Stimulated activated naive B cell treated with anti-CD40 and anti-IgM and Interleukin-4, amounts not matched to agents 10 μg/mL and 1 μg/mL and 100 μg/mL, for 72 hours (primary cell): ENCODE measurements at regions not wholly inside any gene's neighbourhood (a gene's known extent, or its start where the extent isn't known, plus 50 kb on each side); places are given as distances from the start of the nearest gene placed in this dataset.

Source experiments
- ATAC-seq, 2 donors: fragments of 150-1000 bp; cut with Tn5 transposase; replicated peaks; 2 replicates each; pipeline ENCODE4 v1.10.0; 2021; ENCODE audit warnings: moderate library complexity in 1 of 2
- DNase-seq: peaks from one replicate; pipeline ENCODE4 v3.0.0; 2021
- H3K27ac Mint-ChIP-seq: one replicate; pipeline ENCODE4 v1.8.0; 2022; ENCODE audit warnings: mild to moderate bottlenecking, mixed read lengths
- H3K27me3 Mint-ChIP-seq, 2 donors: one replicate each; pipeline ENCODE4 v1.8.0; 2022; ENCODE audit warnings: mixed read lengths in 2 of 2
- H3K36me3 Mint-ChIP-seq, 2 donors: one replicate each; pipeline ENCODE4 v1.8.0; 2022; ENCODE audit warnings: mixed read lengths in 2 of 2, mild to moderate bottlenecking in 1 of 2
- H3K4me1 Mint-ChIP-seq, 2 donors: one replicate each; pipeline ENCODE4 v1.8.0; 2022; ENCODE audit warnings: mixed read lengths in 2 of 2, mild to moderate bottlenecking in 1 of 2
- H3K4me3 Mint-ChIP-seq, 2 donors: one replicate each; pipeline ENCODE4 v1.8.0; 2022; ENCODE audit warnings: mild to moderate bottlenecking in 2 of 2, mixed read lengths in 2 of 2, moderate library complexity in 1 of 2
- H3K9me3 Mint-ChIP-seq, 2 donors: one replicate each; pipeline ENCODE4 v1.8.0; 2022; ENCODE audit warnings: mixed read lengths in 2 of 2, mild to moderate bottlenecking in 1 of 2

GRCh38 chr4:129167640-129168260 is 71.8 kb downstream of the C4orf33 start:
- H3K9me3 Mint-ChIP-seq: peaks cover 0 to 1% of the 10 kb centered on the region in 2 donors
- ATAC-seq: no peak
- no peaks in the 10 kb centered on the region for H3K36me3 Mint-ChIP-seq
- no peaks in the 10 kb centered on the region for H3K4me1 Mint-ChIP-seq
- H3K4me3 Mint-ChIP-seq: no peak overlapping the region
- H3K27ac Mint-ChIP-seq: no peak overlapping the region
- peaks cover 0 to 5% of the 10 kb centered on the region in 2 donors for H3K27me3 Mint-ChIP-seq
- no peak for DNase-seq

- peaks cover 0 to 1% of the 10 kb centered on the region in 2 donors for H3K9me3 Mint-ChIP-seq
- no peak overlapping the region for H3K27ac Mint-ChIP-seq
- no peaks in the 10 kb centered on the region for H3K36me3 Mint-ChIP-seq
- DNase-seq (no peak), ATAC-seq (no peak)
- no peaks in the 10 kb centered on the region for H3K4me1 Mint-ChIP-seq
- peaks cover 6 to 13% of the 10 kb centered on the region in 2 donors for H3K27me3 Mint-ChIP-seq
- H3K4me3 Mint-ChIP-seq: no peak overlapping the region
These were observed 76.2 kb downstream of the C4orf33 start for GRCh38 chr4:129172181-129172580.

DNA sequence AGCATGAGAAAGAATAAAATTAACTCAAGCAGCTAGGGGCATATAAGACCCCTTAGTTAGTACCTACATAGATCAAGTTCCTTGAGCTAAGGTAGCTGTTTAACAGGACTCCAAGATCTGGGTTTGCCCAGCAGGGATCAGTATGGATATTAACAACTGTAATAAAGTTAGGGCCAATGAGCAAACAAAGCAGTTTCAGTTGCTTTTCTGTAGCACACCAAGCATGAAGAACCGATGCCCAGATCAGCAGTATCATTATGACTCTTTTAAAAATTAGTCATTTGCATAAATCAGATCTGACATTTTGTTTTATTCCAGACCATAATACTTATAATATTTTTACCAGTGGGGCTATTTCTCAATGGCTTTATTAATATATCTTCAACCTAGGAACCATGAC is 80.9 kb downstream of the C4orf33 start:
- Mint-ChIP-seq H3K27me3 (peaks cover 6 to 8% of the 10 kb centered on the region in 2 donors), H3K36me3 (no peaks in the 10 kb centered on the region), H3K27ac (no peak overlapping the region), H3K4me1 (no peaks in the 10 kb centered on the region), H3K4me3 (no peak overlapping the region), H3K9me3 (peaks cover 0 to 1% of the 10 kb centered on the region in 2 donors)
- DNase-seq (no peak), ATAC-seq (no peak)

GRCh38 chr4:129179276-129179675 is 83.3 kb downstream of the C4orf33 start:
- Mint-ChIP-seq H3K4me1 (no peaks in the 10 kb centered on the region), H3K9me3 (peaks cover 0 to 6% of the 10 kb centered on the region in 2 donors), H3K27me3 (peaks cover 0 to 8% of the 10 kb centered on the region in 2 donors), H3K36me3 (no peaks in the 10 kb centered on the region), H3K4me3 (no peak overlapping the region), H3K27ac (no peak overlapping the region)
- DNase-seq: no peak
- ATAC-seq: no peak

- Mint-ChIP-seq H3K9me3 (peaks cover 3 to 6% of the 10 kb centered on the region in 2 donors), H3K27me3 (peaks cover 5 to 7% of the 10 kb centered on the region in 2 donors), H3K4me3 (no peak overlapping the region), H3K36me3 (no peaks in the 10 kb centered on the region), H3K4me1 (no peaks in the 10 kb centered on the region), H3K27ac (no peak overlapping the region)
- ATAC-seq (no peak), DNase-seq (no peak)
These were observed 93.7 kb downstream of the C4orf33 start for GRCh38 chr4:129189630-129190029.

DNA sequence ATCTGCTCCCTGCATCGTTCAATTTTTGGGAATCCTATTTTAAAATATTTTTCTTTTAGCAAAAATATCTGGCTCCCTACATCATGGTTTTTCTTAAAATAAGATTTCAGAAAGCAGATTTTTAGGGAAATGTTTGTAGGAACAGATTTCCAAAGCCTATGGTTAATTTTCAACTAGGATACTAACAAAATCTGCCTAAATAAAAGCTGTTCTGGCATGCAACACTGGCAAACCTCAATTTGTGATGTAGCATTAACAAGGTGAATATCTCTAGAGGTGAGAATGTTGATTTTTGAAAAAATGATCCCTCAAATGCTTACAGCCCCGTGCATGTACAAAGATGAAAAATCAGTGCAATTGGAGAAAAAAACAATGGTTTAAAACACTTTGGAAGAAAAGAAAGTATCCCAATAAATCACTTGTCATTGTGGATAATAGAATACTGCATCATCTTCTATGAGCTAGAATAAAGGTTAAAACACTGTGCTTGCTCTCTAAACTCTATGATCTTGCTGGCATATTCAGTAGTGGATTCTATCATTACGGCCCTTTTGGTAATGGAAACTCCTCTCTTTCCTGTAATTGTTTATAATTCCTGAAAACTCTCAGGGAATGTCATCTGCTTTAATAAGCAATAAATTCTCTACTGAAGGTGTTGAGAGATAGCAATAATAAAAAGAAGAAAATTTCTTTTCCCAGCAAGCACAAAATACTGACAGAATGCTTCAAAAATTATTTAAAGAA is 97.6 kb downstream of the C4orf33 start:
- Mint-ChIP-seq H3K9me3 (no peaks in the 10 kb centered on the region), H3K4me3 (no peak overlapping the region), H3K27me3 (peaks cover 5 to 12% of the 10 kb centered on the region in 2 donors), H3K27ac (no peak overlapping the region), H3K36me3 (no peaks in the 10 kb centered on the region), H3K4me1 (no peaks in the 10 kb centered on the region)
- ATAC-seq (no peak), DNase-seq (no peak)

GRCh38 chr4:129208481-129208880 is 112.5 kb downstream of the C4orf33 start:
- Mint-ChIP-seq H3K27ac (no peak overlapping the region), H3K36me3 (no peaks in the 10 kb centered on the region), H3K9me3 (no peaks in the 10 kb centered on the region), H3K4me1 (no peaks in the 10 kb centered on the region), H3K27me3 (peaks cover 0 to 8% of the 10 kb centered on the region in 2 donors), H3K4me3 (no peak overlapping the region)
- ATAC-seq: no peak
- no peak for DNase-seq

- ATAC-seq (no peak), DNase-seq (no peak)
- Mint-ChIP-seq H3K4me3 (no peak overlapping the region), H3K9me3 (peaks cover 0 to 2% of the 10 kb centered on the region in 2 donors), H3K27me3 (peaks cover 0 to 14% of the 10 kb centered on the region in 2 donors), H3K36me3 (no peaks in the 10 kb centered on the region), H3K27ac (no peak overlapping the region), H3K4me1 (no peaks in the 10 kb centered on the region)
These were observed 117.7 kb downstream of the C4orf33 start for GRCh38 chr4:129213692-129214091.

DNA sequence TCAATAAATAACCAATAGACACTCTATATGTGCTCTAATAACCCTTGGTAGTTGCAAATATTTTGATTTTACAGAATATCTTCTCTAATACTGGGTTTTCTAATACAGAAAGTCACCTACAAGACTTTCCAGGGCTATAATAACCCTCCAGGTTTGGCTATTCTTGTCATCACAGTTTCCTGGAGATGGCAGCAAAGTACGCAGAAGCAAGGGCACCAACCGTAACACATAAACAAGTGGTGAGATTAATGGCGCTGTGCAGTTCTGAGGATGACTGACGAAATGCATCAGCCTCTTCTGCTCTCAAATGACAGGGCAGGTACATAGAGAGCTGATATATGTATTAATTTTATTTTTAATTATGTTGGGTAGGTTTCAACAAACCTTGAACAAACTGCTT is 122.4 kb downstream of the C4orf33 start:
- no peak for DNase-seq
- Mint-ChIP-seq H3K4me1 (no peaks in the 10 kb centered on the region), H3K27me3 (peaks cover 0 to 6% of the 10 kb centered on the region in 2 donors), H3K27ac (no peak overlapping the region), H3K9me3 (peaks cover 0 to 2% of the 10 kb centered on the region in 2 donors), H3K4me3 (no peak overlapping the region), H3K36me3 (no peaks in the 10 kb centered on the region)
- ATAC-seq: no peak

DNA sequence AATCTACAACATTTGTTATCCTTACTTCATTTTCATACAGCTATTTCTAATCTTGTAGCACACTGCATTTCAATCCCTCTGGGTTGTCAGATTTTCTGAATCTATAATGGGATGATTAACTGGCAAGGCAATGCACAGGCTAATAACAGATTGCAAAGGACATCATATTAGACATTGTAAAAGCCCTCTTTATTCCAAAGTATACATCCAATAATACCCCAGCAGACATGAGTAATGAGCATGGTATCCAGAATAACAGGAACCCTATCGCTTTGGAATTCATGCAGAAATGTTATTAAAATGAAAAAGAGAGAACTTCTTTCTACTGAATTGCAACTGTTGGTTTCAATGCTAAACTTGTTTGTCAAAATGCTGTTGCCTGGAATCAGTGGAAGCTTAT is 122.9 kb downstream of the C4orf33 start:
- no peaks in the 10 kb centered on the region for H3K4me1 Mint-ChIP-seq
- peaks cover 0 to 6% of the 10 kb centered on the region in 2 donors for H3K27me3 Mint-ChIP-seq
- no peak for DNase-seq
- H3K4me3 Mint-ChIP-seq: no peak overlapping the region
- H3K27ac Mint-ChIP-seq: no peak overlapping the region
- H3K9me3 Mint-ChIP-seq: peaks cover 0 to 2% of the 10 kb centered on the region in 2 donors
- no peaks in the 10 kb centered on the region for H3K36me3 Mint-ChIP-seq
- no peak for ATAC-seq

DNA sequence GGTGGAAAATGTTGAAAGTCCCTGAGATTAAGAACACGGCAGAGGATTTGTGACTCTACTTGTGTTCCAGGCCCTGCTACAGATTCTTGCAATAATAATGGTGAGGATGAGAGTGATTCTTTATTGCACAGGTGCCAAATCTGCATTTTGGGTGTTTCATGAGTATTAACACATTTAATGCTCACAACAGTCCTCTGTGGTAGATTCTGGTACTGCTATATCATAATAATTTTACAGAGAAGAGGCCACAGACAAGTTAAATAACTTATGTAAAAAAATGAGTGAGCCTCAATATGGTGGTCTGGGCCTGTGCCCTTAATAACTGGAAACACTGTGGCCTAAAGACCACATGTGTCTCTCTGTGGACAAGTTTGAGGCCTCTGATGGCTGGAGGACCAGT is 124.3 kb downstream of the C4orf33 start:
- H3K27me3 Mint-ChIP-seq: peaks cover 0 to 6% of the 10 kb centered on the region in 2 donors
- DNase-seq: no peak
- H3K27ac Mint-ChIP-seq: no peak overlapping the region
- peaks cover 0 to 2% of the 10 kb centered on the region in 2 donors for H3K9me3 Mint-ChIP-seq
- no peaks in the 10 kb centered on the region for H3K36me3 Mint-ChIP-seq
- no peak for ATAC-seq
- H3K4me1 Mint-ChIP-seq: no peaks in the 10 kb centered on the region
- no peak overlapping the region for H3K4me3 Mint-ChIP-seq

GRCh38 chr4:129223945-129224344 is 128.0 kb downstream of the C4orf33 start:
- no peak overlapping the region for H3K27ac Mint-ChIP-seq
- ATAC-seq (no peak), DNase-seq (no peak)
- H3K4me3 Mint-ChIP-seq: no peak overlapping the region
- H3K4me1 Mint-ChIP-seq: no peaks in the 10 kb centered on the region
- H3K27me3 Mint-ChIP-seq: no peaks in the 10 kb centered on the region
- H3K9me3 Mint-ChIP-seq: no peaks in the 10 kb centered on the region
- H3K36me3 Mint-ChIP-seq: no peaks in the 10 kb centered on the region

GRCh38 chr4:129230846-129231245 is 134.9 kb downstream of the C4orf33 start:
- H3K9me3 Mint-ChIP-seq: peaks cover 0 to 1% of the 10 kb centered on the region in 2 donors

DNA sequence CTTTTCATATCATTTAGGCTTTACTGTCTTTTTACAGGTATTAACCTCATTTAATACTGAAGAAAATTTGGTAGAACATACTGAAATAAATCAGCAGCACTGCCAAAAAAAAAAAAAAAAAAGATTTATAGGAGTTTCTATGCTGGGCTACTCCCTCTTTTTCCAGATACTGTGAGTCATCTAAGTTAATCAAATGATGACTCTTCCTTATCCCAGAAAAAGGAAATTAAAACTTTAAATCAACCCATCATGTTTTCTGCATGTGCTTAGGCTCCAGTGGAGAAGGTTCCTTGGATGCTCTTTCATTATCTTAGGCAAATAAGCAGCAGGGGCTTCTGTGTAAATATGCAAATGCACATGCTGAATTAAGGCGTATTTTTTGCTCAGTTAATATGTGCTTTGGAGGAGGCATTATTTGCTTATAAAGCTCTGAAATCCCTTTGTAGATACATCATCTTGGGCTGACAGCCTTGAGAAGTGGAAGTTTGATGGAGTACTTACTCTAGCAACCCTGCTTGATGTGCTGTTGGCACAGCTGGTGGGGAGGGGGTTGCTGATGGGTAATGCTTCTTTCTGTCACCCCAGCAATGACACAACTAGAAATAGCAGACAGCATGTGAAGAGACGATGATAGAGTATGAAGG is 136.1 kb downstream of the C4orf33 start:
- ATAC-seq (no peak), DNase-seq (no peak)
- H3K27ac Mint-ChIP-seq: no peak overlapping the region
- H3K4me3 Mint-ChIP-seq: no peak overlapping the region
- peaks cover 0 to 2% of the 10 kb centered on the region in 2 donors for H3K9me3 Mint-ChIP-seq
- peaks cover 0 to 4% of the 10 kb centered on the region in 2 donors for H3K27me3 Mint-ChIP-seq
- H3K36me3 Mint-ChIP-seq: no peaks in the 10 kb centered on the region
- no peaks in the 10 kb centered on the region for H3K4me1 Mint-ChIP-seq

More at GRCh38 chr4:129230846-129231245, 134.9 kb downstream of the C4orf33 start:
- no peaks in the 10 kb centered on the region for H3K4me1 Mint-ChIP-seq
- ATAC-seq (no peak), DNase-seq (no peak)
- no peaks in the 10 kb centered on the region for H3K36me3 Mint-ChIP-seq
- peaks cover 0 to 4% of the 10 kb centered on the region in 2 donors for H3K27me3 Mint-ChIP-seq
- no peak overlapping the region for H3K4me3 Mint-ChIP-seq
- H3K27ac Mint-ChIP-seq: no peak overlapping the region
